DND-41 (cell line): ENCODE measurements at regions not wholly inside any gene's neighbourhood (a gene's known extent, or its start where the extent isn't known, plus 50 kb on each side); places are given as distances from the start of the nearest gene placed in this dataset.

Experiments used
- ATAC-seq: fragments of 200-7000 bp; cut with Tn5 transposase; 3 replicates; pipeline ENCODE4 v1.9.1; 2021; ENCODE audit warnings: low read depth; ENCODE audit not compliant: insufficient read depth
- DNase-seq: peaks from one replicate; pipeline ENCODE4 v3.0.0-alpha.2; 2020
- H2AFZ ChIP-seq: 2 replicates; pipeline ENCODE4 v1.6.0; 2012; ENCODE audit warnings: low read depth, low read length
- H3K27ac ChIP-seq: 2 replicates; pipeline ENCODE4 v1.5.1; 2012; ENCODE audit warnings: low read length, inconsistent platforms
- H3K27me3 ChIP-seq: fragments of 200-600 bp; sonication (generic); 2 replicates; pipeline ENCODE4 v1.6.0; 2012; ENCODE audit warnings: low read length, mild to moderate bottlenecking, inconsistent platforms; ENCODE audit not compliant: insufficient read depth, poor library complexity
- H3K36me3 ChIP-seq: 2 replicates; pipeline ENCODE4 v1.5.1; 2012; ENCODE audit warnings: low read length, inconsistent platforms; ENCODE audit not compliant: insufficient read depth
- H3K4me1 ChIP-seq: 2 replicates; pipeline ENCODE4 v1.5.1; 2012; ENCODE audit warnings: mild to moderate bottlenecking, low read length; ENCODE audit not compliant: insufficient read depth
- H3K4me2 ChIP-seq: 2 replicates; pipeline ENCODE4 v1.6.0; 2012; ENCODE audit warnings: mild to moderate bottlenecking, moderate library complexity, low read length, inconsistent platforms; ENCODE audit not compliant: insufficient read depth
- H3K4me3 ChIP-seq, 2 experiments: fragments of 200-600 bp in 1 of 2; shearing (Covaris generic) in 1 of 2; 2 replicates each; pipeline ENCODE4 v1.5.1; 2012 to 2016; ENCODE audit warnings: inconsistent platforms in 2 of 2, low read length in 2 of 2, mild to moderate bottlenecking in 2 of 2, low read depth in 1 of 2, moderate library complexity in 1 of 2
- H3K79me2 ChIP-seq: 2 replicates; pipeline ENCODE4 v1.6.0; 2012; ENCODE audit warnings: low read length, inconsistent platforms; ENCODE audit not compliant: insufficient read depth
- H3K9ac ChIP-seq: 2 replicates; pipeline ENCODE4 v1.6.0; 2012; ENCODE audit warnings: low read depth, mild to moderate bottlenecking, inconsistent platforms, low read length, moderate library complexity
- H3K9me3 ChIP-seq: 2 replicates; pipeline ENCODE4 v1.5.1; 2012; ENCODE audit warnings: low read length, moderate library complexity, mild to moderate bottlenecking, inconsistent platforms; ENCODE audit not compliant: insufficient read depth, severe bottlenecking
- H4K20me1 ChIP-seq: 2 replicates; pipeline ENCODE4 v1.6.0; 2012; ENCODE audit warnings: low read length; ENCODE audit not compliant: insufficient read depth
- CTCF ChIP-seq: IDR thresholded peaks from 2 replicates; pipeline ENCODE4 v1.5.1; 2012; ENCODE audit warnings: borderline replicate concordance, low read length, moderate library complexity, mild to moderate bottlenecking; ENCODE audit not compliant: poor library complexity, severe bottlenecking; ENCODE audit errors: extremely low read depth
- EZH2 ChIP-seq: IDR thresholded peaks from 3 replicates; pipeline ENCODE4 v1.6.1; 2012; ENCODE audit warnings: borderline replicate concordance, low read depth, mild to moderate bottlenecking, moderate library complexity, low read length, inconsistent platforms; ENCODE audit not compliant: severe bottlenecking

- H3K4me1 ChIP-seq = no peaks in the 10 kb centered on the region
- TF ChIP-seq CTCF = no peak
- no peak for TF ChIP-seq EZH2
Observed at GRCh38 chrX:97863261-97863660, 979.6 kb downstream of the RPA4 start.

GRCh38 chrX:97867266-97867665, 983.6 kb downstream of the RPA4 start:
- no peaks in the 10 kb centered on the region for H3K27me3 ChIP-seq
- H3K27ac ChIP-seq = no peak overlapping the region
- no peaks in the 10 kb centered on the region for H3K79me2 ChIP-seq
- no peaks in the 10 kb centered on the region for H4K20me1 ChIP-seq
- no peaks in the 10 kb centered on the region for H3K36me3 ChIP-seq
- no peak for DNase-seq
- no peak for ATAC-seq
- no peak overlapping the region for H3K4me2 ChIP-seq
- TF ChIP-seq CTCF (no peak), EZH2 (no peak)
- no peaks in the 10 kb centered on the region for H3K9me3 ChIP-seq
- no peak overlapping the region for H2AFZ ChIP-seq
- no peaks in the 10 kb centered on the region for H3K4me1 ChIP-seq
- H3K9ac ChIP-seq = no peak overlapping the region
- no peak overlapping the region for H3K4me3 ChIP-seq

More at GRCh38 chrX:97863261-97863660, 979.6 kb downstream of the RPA4 start:
- Histone ChIP-seq H3K9ac (no peak overlapping the region), H3K27me3 (no peaks in the 10 kb centered on the region), H3K27ac (no peak overlapping the region), H3K4me2 (no peak overlapping the region), H3K36me3 (no peaks in the 10 kb centered on the region), H3K79me2 (no peaks in the 10 kb centered on the region), H3K4me3 (no peak overlapping the region), H3K9me3 (no peaks in the 10 kb centered on the region), H2AFZ (no peak overlapping the region), H4K20me1 (no peaks in the 10 kb centered on the region)
- ATAC-seq (no peak), DNase-seq (no peak)

GRCh38 chrX:97876697-97877407, 993.1 kb downstream of the RPA4 start:
- Histone ChIP-seq H3K9me3 (no peaks in the 10 kb centered on the region), H3K9ac (no peak overlapping the region), H4K20me1 (no peaks in the 10 kb centered on the region), H3K79me2 (no peaks in the 10 kb centered on the region), H3K36me3 (no peaks in the 10 kb centered on the region), H3K27ac (no peak overlapping the region), H2AFZ (no peak overlapping the region), H3K27me3 (no peaks in the 10 kb centered on the region), H3K4me2 (no peak overlapping the region), H3K4me1 (no peaks in the 10 kb centered on the region), H3K4me3 (no peak overlapping the region)
- no peak for ATAC-seq
- DNase-seq = no peak
- TF ChIP-seq CTCF = no peak
- no peak for TF ChIP-seq EZH2
